A673 (cell line): ENCODE measurements at regions not wholly inside any gene's neighbourhood (a gene's known extent, or its start where the extent isn't known, plus 50 kb on each side); places are given as distances from the start of the nearest gene placed in this dataset.

Experiments
- BruUV-seq: library from RNA; stranded (reverse); fragments of 400-500 nt; replicated peaks from 2 replicates; lab custom pipeline; 2021; lab: Mats Ljungman, UMichigan
- CTCF ChIA-PET: fragments of 300-600 bp; sonication (Branson Sonifier 250); formaldehyde crosslinking; loops from one replicate; lab custom pipeline; 2022; ENCODE audit warnings: antibody characterized with exemption; lab: Charles Lee
- POLR2A ChIA-PET: fragments of 300-600 bp; sonication (Branson Sonifier 250); formaldehyde crosslinking; loops from one replicate; lab custom pipeline; 2022; ENCODE audit warnings: antibody characterized with exemption; ENCODE audit not compliant: low non-redundant PET; lab: Charles Lee
- DNase-seq: peaks from one replicate; pipeline ENCODE4 v3.0.0-alpha.2; 2015; ENCODE audit warnings: low spot score
- H3K27ac ChIP-seq: fragments of 200-600 bp; sonication (generic); 2 replicates; pipeline ENCODE4 v1.5.1; 2016; ENCODE audit warnings: mixed run types, low read depth, mild to moderate bottlenecking, mixed read lengths, antibody characterized with exemption, low read length; ENCODE audit not compliant: poor library complexity, severe bottlenecking
- H3K27me3 ChIP-seq: fragments of 200-600 bp; sonication (generic); replicated peaks from 2 replicates; pipeline ENCODE4 v1.6.1; 2017; ENCODE audit warnings: mixed run types, low read depth, mild to moderate bottlenecking, mixed read lengths, antibody characterized with exemption, low read length; ENCODE audit not compliant: insufficient read depth, poor library complexity
- H3K36me3 ChIP-seq: fragments of 200-600 bp; sonication (generic); 2 replicates; pipeline ENCODE4 v1.6.1; 2016; ENCODE audit warnings: mixed run types, mild to moderate bottlenecking, mixed read lengths, antibody characterized with exemption, low read length; ENCODE audit not compliant: insufficient read depth, poor library complexity, severe bottlenecking
- H3K4me1 ChIP-seq: fragments of 200-600 bp; sonication (generic); 2 replicates; pipeline ENCODE4 v1.6.1; 2017; ENCODE audit warnings: mixed run types, mild to moderate bottlenecking, mixed read lengths, antibody characterized with exemption, low read length; ENCODE audit not compliant: insufficient read depth, poor library complexity, severe bottlenecking
- H3K4me3 ChIP-seq: fragments of 200-600 bp; sonication (generic); 2 replicates; pipeline ENCODE4 v1.5.1; 2016; ENCODE audit warnings: low read depth, mixed run types, mild to moderate bottlenecking, mixed read lengths, low read length; ENCODE audit not compliant: poor library complexity, severe bottlenecking
- H3K9me3 ChIP-seq: fragments of 200-600 bp; sonication (generic); 2 replicates; pipeline ENCODE4 v1.6.1; 2016; ENCODE audit warnings: mixed run types, low read depth, mild to moderate bottlenecking, mixed read lengths, antibody characterized with exemption, low read length; ENCODE audit not compliant: poor library complexity, severe bottlenecking
- CTCF ChIP-seq: fragments of 300-800, 200-600 bp; sonication (generic); conservative IDR thresholded peaks from 2 replicates; pipeline ENCODE4 v1.5.1; 2017; ENCODE audit warnings: low read depth, mild to moderate bottlenecking, antibody characterized with exemption, low read length, moderate library complexity, mixed read lengths
- EZH2 ChIP-seq: fragments of 200-600 bp; sonication (generic); IDR thresholded peaks from 2 replicates; pipeline ENCODE4 v1.6.1; 2017; ENCODE audit warnings: borderline replicate concordance, low read depth, mild to moderate bottlenecking, mixed read lengths, antibody characterized with exemption, low read length; ENCODE audit not compliant: poor library complexity, severe bottlenecking
- intact Hi-C: fragments of 100-400 bp; cut with micrococcal nuclease; formaldehyde crosslinking; loops from one replicate; pipeline ENCODE4 v1.10.0; 2022; ENCODE audit not compliant: unreplicated experiment

- H3K4me1 ChIP-seq, result peaks cover 42% of the 10 kb centered on the region
- no peak overlapping the region for H3K4me3 ChIP-seq
- H3K27ac ChIP-seq, result no peak overlapping the region
- CTCF ChIA-PET, result no interaction called here
- no peak for TF ChIP-seq CTCF
- no peak for TF ChIP-seq EZH2
- H3K9me3 ChIP-seq, result no peaks in the 10 kb centered on the region
- H3K36me3 ChIP-seq, result no peaks in the 10 kb centered on the region
- no peak for DNase-seq
- no peaks in the 10 kb centered on the region for H3K27me3 ChIP-seq
- BruUV-seq, result no TSS peak
- POLR2A ChIA-PET, result no interaction called here
- intact Hi-C loops, result no loop called here
Observed at GRCh38 chr16:66265556-66266141, 100.8 kb upstream of the CDH5 start.

- CTCF ChIA-PET, result no interaction called here
- BruUV-seq, result no TSS peak
- intact Hi-C loops, result no loop called here
Observed at GRCh38 chr16:66265048-66265415, 101.5 kb upstream of the CDH5 start.

GRCh38 chr16:66264311-66265047 is 102.0 kb upstream of the CDH5 start:
- CTCF ChIA-PET, result no interaction called here
- POLR2A ChIA-PET, result no interaction called here
- H3K27ac ChIP-seq, result no peak overlapping the region
- peaks cover 35% of the 10 kb centered on the region for H3K4me1 ChIP-seq
- H3K27me3 ChIP-seq, result no peaks in the 10 kb centered on the region
- no TSS peak for BruUV-seq
- intact Hi-C loops, result no loop called here
- no peaks in the 10 kb centered on the region for H3K9me3 ChIP-seq
- TF ChIP-seq EZH2 (no peak), CTCF (no peak)
- no peak overlapping the region for H3K4me3 ChIP-seq
- H3K36me3 ChIP-seq, result no peaks in the 10 kb centered on the region
- no peak for DNase-seq

More at GRCh38 chr16:66265048-66265415, 101.5 kb upstream of the CDH5 start:
- Histone ChIP-seq H3K27me3 (no peaks in the 10 kb centered on the region), H3K27ac (no peak overlapping the region), H3K4me3 (no peak overlapping the region), H3K36me3 (no peaks in the 10 kb centered on the region), H3K9me3 (no peaks in the 10 kb centered on the region), H3K4me1 (peaks cover 38% of the 10 kb centered on the region)
- TF ChIP-seq CTCF (no peak), EZH2 (no peak)
- DNase-seq, result no peak
- POLR2A ChIA-PET, result no interaction called here
